Smooth muscle cell (in vitro differentiated cells): ENCODE measurements at regions not wholly inside any gene's neighbourhood (a gene's known extent, or its start where the extent isn't known, plus 50 kb on each side); places are given as distances from the start of the nearest gene placed in this dataset.

Experiments used
- DNase-seq: peaks from one replicate; lab custom pipeline; 2025; ENCODE audit not compliant: unreplicated experiment; lab: John Stamatoyannopoulos, UW
- H2AFZ ChIP-seq: fragments of 200-600 bp; sonication (generic); 2 replicates; pipeline ENCODE4 v1.6.0; 2016; ENCODE audit warnings: antibody characterized with exemption, low read depth, mild to moderate bottlenecking
- H3F3A ChIP-seq: fragments of 200-600 bp; sonication (generic); 2 replicates; pipeline ENCODE4 v1.6.0; 2017; ENCODE audit warnings: antibody characterized with exemption, low read depth
- H3K27ac ChIP-seq: fragments of 200-600 bp; sonication (generic); 2 replicates; pipeline ENCODE4 v1.5.1; 2016; ENCODE audit warnings: low read depth, mild to moderate bottlenecking
- H3K27me3 ChIP-seq: fragments of 200-600 bp; sonication (generic); 2 replicates; pipeline ENCODE4 v1.6.1; 2016; ENCODE audit warnings: low read depth, mild to moderate bottlenecking
- H3K36me3 ChIP-seq: fragments of 200-600 bp; sonication (generic); 2 replicates; pipeline ENCODE4 v1.5.1; 2016; ENCODE audit warnings: low read depth
- H3K4me1 ChIP-seq: fragments of 200-600 bp; sonication (generic); 2 replicates; pipeline ENCODE4 v1.5.1; 2016; ENCODE audit warnings: low read depth
- H3K4me2 ChIP-seq: fragments of 200-600 bp; sonication (generic); 2 replicates; pipeline ENCODE4 v1.6.0; 2016; ENCODE audit warnings: mild to moderate bottlenecking
- H3K4me3 ChIP-seq: fragments of 200-600 bp; sonication (generic); 2 replicates; pipeline ENCODE4 v1.5.1; 2016; ENCODE audit warnings: mild to moderate bottlenecking
- H3K79me2 ChIP-seq: fragments of 200-600 bp; sonication (generic); 2 replicates; pipeline ENCODE4 v1.6.0; 2016; ENCODE audit warnings: low read depth, mild to moderate bottlenecking
- H3K9ac ChIP-seq: fragments of 200-600 bp; sonication (generic); 2 replicates; pipeline ENCODE4 v1.6.0; 2016; ENCODE audit warnings: low read depth
- H3K9me3 ChIP-seq: fragments of 200-600 bp; sonication (generic); replicated peaks from 2 replicates; pipeline ENCODE4 v1.5.1; 2016; ENCODE audit warnings: low read depth
- H4K20me1 ChIP-seq: fragments of 200-600 bp; sonication (generic); 2 replicates; pipeline ENCODE4 v1.6.0; 2016; ENCODE audit warnings: low read depth
- WGBS: methylation state at CpG from one replicate; pipeline ENCODE4 v1.1.7; 2016; ENCODE audit warnings: low lambda C conversion rate; 5-methylcytosine and 5-hydroxymethylcytosine counted together
- TF ChIP-seq, protein P1 (sequence below): fragments of 200-600 bp; sonication (generic); IDR thresholded peaks from 2 replicates; pipeline ENCODE4 v1.5.1; 2017; ENCODE audit warnings: borderline replicate concordance, mild to moderate bottlenecking, antibody characterized with exemption; ENCODE audit not compliant: insufficient read depth, poor library complexity, severe bottlenecking

GRCh38 chr6:79330704-79331103 lies 96.2 kb upstream of the HMGN3 start:
- 84% methylated on average over 2 of the region's 2 CpGs for WGBS
- no peaks in the 10 kb centered on the region for H3K79me2 ChIP-seq

DNA sequence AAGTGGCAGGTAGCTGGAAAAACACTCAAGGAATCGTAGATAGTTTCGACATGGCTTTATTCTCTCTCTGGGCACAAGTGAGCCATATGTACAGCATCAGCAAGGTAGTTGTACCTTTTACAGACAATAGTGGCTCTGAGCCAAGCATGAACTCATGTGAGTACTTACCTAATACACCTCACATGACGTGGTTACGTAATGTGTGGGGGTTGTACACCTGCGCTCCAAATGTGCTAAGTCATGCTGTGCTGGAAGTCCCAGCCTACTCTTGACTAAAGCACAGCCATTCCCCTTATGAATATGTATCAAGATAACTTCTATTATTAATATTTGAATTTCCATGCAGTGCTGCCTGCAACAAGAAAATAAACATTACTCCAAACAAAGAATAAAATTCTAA lies 78.8 kb upstream of the HMGN3 start:
- Histone ChIP-seq H3K4me3 (no peak overlapping the region), H3K4me2 (no peak overlapping the region), H3K4me1 (no peaks in the 10 kb centered on the region), H3K27ac (no peak overlapping the region), H3K9ac (no peak overlapping the region), H3K9me3 (no peaks in the 10 kb centered on the region), H3K79me2 (no peaks in the 10 kb centered on the region), H3F3A (no peaks in the 10 kb centered on the region), H2AFZ (no peak overlapping the region), H4K20me1 (no peaks in the 10 kb centered on the region), H3K36me3 (no peaks in the 10 kb centered on the region), H3K27me3 (no peaks in the 10 kb centered on the region)
- TF ChIP-seq, protein P1, sequence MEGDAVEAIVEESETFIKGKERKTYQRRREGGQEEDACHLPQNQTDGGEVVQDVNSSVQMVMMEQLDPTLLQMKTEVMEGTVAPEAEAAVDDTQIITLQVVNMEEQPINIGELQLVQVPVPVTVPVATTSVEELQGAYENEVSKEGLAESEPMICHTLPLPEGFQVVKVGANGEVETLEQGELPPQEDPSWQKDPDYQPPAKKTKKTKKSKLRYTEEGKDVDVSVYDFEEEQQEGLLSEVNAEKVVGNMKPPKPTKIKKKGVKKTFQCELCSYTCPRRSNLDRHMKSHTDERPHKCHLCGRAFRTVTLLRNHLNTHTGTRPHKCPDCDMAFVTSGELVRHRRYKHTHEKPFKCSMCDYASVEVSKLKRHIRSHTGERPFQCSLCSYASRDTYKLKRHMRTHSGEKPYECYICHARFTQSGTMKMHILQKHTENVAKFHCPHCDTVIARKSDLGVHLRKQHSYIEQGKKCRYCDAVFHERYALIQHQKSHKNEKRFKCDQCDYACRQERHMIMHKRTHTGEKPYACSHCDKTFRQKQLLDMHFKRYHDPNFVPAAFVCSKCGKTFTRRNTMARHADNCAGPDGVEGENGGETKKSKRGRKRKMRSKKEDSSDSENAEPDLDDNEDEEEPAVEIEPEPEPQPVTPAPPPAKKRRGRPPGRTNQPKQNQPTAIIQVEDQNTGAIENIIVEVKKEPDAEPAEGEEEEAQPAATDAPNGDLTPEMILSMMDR, result no peak
- WGBS, result 92% methylated on average over 5 of the region's 5 CpGs
- no peak for DNase-seq

More at GRCh38 chr6:79330704-79331103, 96.2 kb upstream of the HMGN3 start:
- Histone ChIP-seq H3K9ac (no peak overlapping the region), H3K9me3 (no peaks in the 10 kb centered on the region), H3K27ac (no peak overlapping the region), H3K27me3 (no peaks in the 10 kb centered on the region), H3K4me3 (no peak overlapping the region), H3K4me2 (no peak overlapping the region), H4K20me1 (no peaks in the 10 kb centered on the region), H2AFZ (no peak overlapping the region), H3K36me3 (no peaks in the 10 kb centered on the region), H3F3A (no peaks in the 10 kb centered on the region), H3K4me1 (no peaks in the 10 kb centered on the region)
- DNase-seq, result no peak
- TF ChIP-seq, protein P1, result no peak

GRCh38 chr6:79307321-79308036 lies 73.0 kb upstream of the HMGN3 start:
- DNase-seq, result no peak
- WGBS, result 83% methylated on average over 7 of the region's 7 CpGs
- no peaks in the 10 kb centered on the region for H3K4me1 ChIP-seq
- no peaks in the 10 kb centered on the region for H4K20me1 ChIP-seq
- H3K4me3 ChIP-seq, result no peak overlapping the region
- H3K27ac ChIP-seq, result no peak overlapping the region
- H2AFZ ChIP-seq, result no peak overlapping the region
- no peak overlapping the region for H3K4me2 ChIP-seq
- H3K36me3 ChIP-seq, result no peaks in the 10 kb centered on the region
- no peaks in the 10 kb centered on the region for H3F3A ChIP-seq
- no peaks in the 10 kb centered on the region for H3K79me2 ChIP-seq
- no peaks in the 10 kb centered on the region for H3K9me3 ChIP-seq
- TF ChIP-seq, protein P1, result no peak
- H3K27me3 ChIP-seq, result no peaks in the 10 kb centered on the region
- no peak overlapping the region for H3K9ac ChIP-seq

DNA sequence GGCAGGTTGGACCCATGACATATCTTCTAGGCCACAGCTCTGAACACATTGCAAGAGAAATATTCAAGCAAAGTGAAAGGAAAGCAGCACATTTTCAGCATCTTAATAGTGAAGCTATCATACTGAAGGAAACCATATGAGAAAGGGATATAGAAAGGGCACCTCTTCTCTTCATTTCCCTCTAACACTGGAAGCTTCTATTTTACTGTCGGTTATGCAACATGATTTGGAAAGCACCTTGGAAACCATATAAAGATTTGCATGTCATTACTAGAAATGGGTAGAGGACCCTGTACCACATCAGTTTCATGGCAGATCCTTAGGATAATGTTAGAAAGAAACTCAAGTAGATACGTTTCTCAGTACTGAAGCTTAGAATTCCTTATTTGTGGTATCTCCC lies 70.5 kb upstream of the HMGN3 start:
- H3K4me1 ChIP-seq, result no peaks in the 10 kb centered on the region
- DNase-seq, result no peak
- TF ChIP-seq, protein P1, result no peak
- no peaks in the 10 kb centered on the region for H3K36me3 ChIP-seq
- no peak overlapping the region for H3K9ac ChIP-seq
- no peak overlapping the region for H3K4me3 ChIP-seq
- H3K79me2 ChIP-seq, result no peaks in the 10 kb centered on the region
- H3K27me3 ChIP-seq, result no peaks in the 10 kb centered on the region
- H3K9me3 ChIP-seq, result no peaks in the 10 kb centered on the region
- no peak overlapping the region for H2AFZ ChIP-seq
- H3K4me2 ChIP-seq, result no peak overlapping the region
- no peaks in the 10 kb centered on the region for H3F3A ChIP-seq
- no peak overlapping the region for H3K27ac ChIP-seq
- H4K20me1 ChIP-seq, result no peaks in the 10 kb centered on the region
- 90% methylated on average over 2 of the region's 2 CpGs for WGBS
